H9 (cell line): ENCODE measurements at regions not wholly inside any gene's neighbourhood (a gene's known extent, or its start where the extent isn't known, plus 50 kb on each side); places are given as distances from the start of the nearest gene placed in this dataset.

ENCODE experiments used
- DNase-seq: peaks from one replicate; pipeline ENCODE4 v3.0.0-alpha.2; 2017
- H2AFZ ChIP-seq: one replicate; pipeline ENCODE4 v1.6.1; 2013; ENCODE audit warnings: mild to moderate bottlenecking, low read length, control low read depth, moderate library complexity
- H2AK5ac ChIP-seq: 2 replicates; pipeline ENCODE4 v1.6.1; 2013; ENCODE audit warnings: low read length, control low read depth, mixed read lengths; ENCODE audit not compliant: insufficient read length
- H2BK120ac ChIP-seq: one replicate; pipeline ENCODE4 v1.6.1; 2013; ENCODE audit warnings: low read depth, mild to moderate bottlenecking, low read length, control low read depth, inconsistent platforms; ENCODE audit not compliant: poor library complexity, severe bottlenecking
- H2BK12ac ChIP-seq: 2 replicates; pipeline ENCODE4 v1.6.1; 2013; ENCODE audit warnings: low read length, control low read depth, mixed read lengths, low read depth; ENCODE audit not compliant: insufficient read length
- H2BK15ac ChIP-seq: 2 replicates; pipeline ENCODE4 v1.6.1; 2013; ENCODE audit warnings: low read depth, low read length, control low read depth
- H2BK20ac ChIP-seq: one replicate; pipeline ENCODE4 v1.6.1; 2013; ENCODE audit warnings: low read depth, mild to moderate bottlenecking, low read length, control low read depth, inconsistent platforms; ENCODE audit not compliant: poor library complexity, severe bottlenecking
- H2BK5ac ChIP-seq: 2 replicates; pipeline ENCODE4 v1.6.1; 2013; ENCODE audit warnings: low read length, control low read depth, mixed read lengths; ENCODE audit not compliant: insufficient read length
- H3K14ac ChIP-seq: 2 replicates; pipeline ENCODE4 v1.6.1; 2013; ENCODE audit warnings: low read length, control low read depth; ENCODE audit not compliant: insufficient read depth
- H3K18ac ChIP-seq: 2 replicates; pipeline ENCODE4 v1.6.1; 2013; ENCODE audit warnings: low read depth, mild to moderate bottlenecking, mixed read lengths, low read length, control low read depth; ENCODE audit not compliant: insufficient read length
- H3K23ac ChIP-seq: 2 replicates; pipeline ENCODE4 v1.6.1; 2013; ENCODE audit warnings: low read length, control low read depth, mixed read lengths, low read depth; ENCODE audit not compliant: insufficient read length
- H3K23me2 ChIP-seq: 2 replicates; pipeline ENCODE4 v1.6.1; 2013; ENCODE audit warnings: low read depth, mild to moderate bottlenecking, mixed read lengths, low read length, control low read depth; ENCODE audit not compliant: insufficient read length, poor library complexity, severe bottlenecking
- H3K27ac ChIP-seq: 2 replicates; pipeline ENCODE4 v1.5.1; 2013; ENCODE audit warnings: low read length, control low read depth, mixed read lengths, low read depth; ENCODE audit not compliant: insufficient read length
- H3K27me3 ChIP-seq: 2 replicates; pipeline ENCODE4 v1.6.1; 2013; ENCODE audit warnings: low read length, control low read depth, inconsistent platforms; ENCODE audit not compliant: insufficient read depth
- H3K4ac ChIP-seq: 2 replicates; pipeline ENCODE4 v1.6.1; 2013; ENCODE audit warnings: low read depth, mild to moderate bottlenecking, control low read depth, inconsistent platforms, low read length, moderate library complexity
- H3K4me1 ChIP-seq: 2 replicates; pipeline ENCODE4 v1.6.1; 2013; ENCODE audit warnings: low read length, control low read depth, inconsistent platforms; ENCODE audit not compliant: insufficient read depth
- H3K4me2 ChIP-seq: 2 replicates; pipeline ENCODE4 v1.6.1; 2013; ENCODE audit warnings: low read length, control low read depth, mixed read lengths; ENCODE audit not compliant: insufficient read length, insufficient read depth
- H3K56ac ChIP-seq: 2 replicates; pipeline ENCODE4 v1.6.1; 2013; ENCODE audit warnings: low read depth, mild to moderate bottlenecking, mixed read lengths, low read length, control low read depth; ENCODE audit not compliant: insufficient read length
- H3K79me1 ChIP-seq: 2 replicates; pipeline ENCODE4 v1.6.1; 2013; ENCODE audit warnings: low read depth, mild to moderate bottlenecking, moderate library complexity, low read length, control low read depth, inconsistent platforms; ENCODE audit not compliant: insufficient read depth, poor library complexity, severe bottlenecking
- H3K79me2 ChIP-seq: 2 replicates; pipeline ENCODE4 v1.6.1; 2013; ENCODE audit warnings: low read length, control low read depth, inconsistent platforms; ENCODE audit not compliant: insufficient read depth
- H3K9ac ChIP-seq: 2 replicates; pipeline ENCODE4 v1.6.1; 2013; ENCODE audit warnings: low read length, control low read depth, mixed read lengths; ENCODE audit not compliant: insufficient read length; ENCODE audit errors: extremely low read depth
- H3K9me3 ChIP-seq: one replicate; pipeline ENCODE4 v1.6.1; 2013; ENCODE audit warnings: low read depth, low read length, inconsistent platforms; ENCODE audit not compliant: control insufficient read depth
- H3T11ph ChIP-seq: one replicate; pipeline ENCODE4 v1.6.1; 2013; ENCODE audit warnings: mild to moderate bottlenecking, low read length, control low read depth, inconsistent platforms
- H4K20me1 ChIP-seq: one replicate; pipeline ENCODE4 v1.6.1; 2013; ENCODE audit not compliant: control insufficient read depth, insufficient read length, insufficient read depth
- H4K5ac ChIP-seq: 2 replicates; pipeline ENCODE4 v1.6.1; 2013; ENCODE audit warnings: low read depth, mild to moderate bottlenecking, mixed read lengths, low read length, control low read depth; ENCODE audit not compliant: insufficient read length
- H4K8ac ChIP-seq: replicated peaks from 2 replicates; pipeline ENCODE4 v1.6.1; 2013; ENCODE audit warnings: low read length, control low read depth, mixed read lengths, low read depth; ENCODE audit not compliant: insufficient read length
- H4K91ac ChIP-seq: 2 replicates; pipeline ENCODE4 v1.6.1; 2013; ENCODE audit warnings: low read depth, mild to moderate bottlenecking, moderate library complexity, mixed read lengths, low read length, control low read depth; ENCODE audit not compliant: insufficient read length
- H3K27ac Mint-ChIP-seq, 3 experiments: 2 replicates in 2 of 3; 3 replicates in 1 of 3; pipeline ENCODE4 v1.8.0; 2020 to 2021; ENCODE audit warnings: mixed read lengths in 3 of 3, mild to moderate bottlenecking in 1 of 3, moderate library complexity in 1 of 3
- H3K27me3 Mint-ChIP-seq: 2 replicates; pipeline ENCODE4 v1.8.0; 2021; ENCODE audit warnings: low read depth, mild to moderate bottlenecking, moderate library complexity, mixed read lengths
- H3K36me3 Mint-ChIP-seq, 3 experiments: 2 replicates in 2 of 3; 3 replicates in 1 of 3; pipeline ENCODE4 v1.8.0; 2020 to 2021; ENCODE audit warnings: low read depth in 3 of 3, mixed read lengths in 3 of 3; ENCODE audit not compliant: insufficient read depth in 1 of 3
- H3K4me1 Mint-ChIP-seq, 2 experiments: 2 replicates each; pipeline ENCODE4 v1.8.0; 2020; ENCODE audit warnings: mixed read lengths in 2 of 2
- H3K4me3 Mint-ChIP-seq, 2 experiments: 2 replicates in 1 of 2; 3 replicates in 1 of 2; pipeline ENCODE4 v1.8.0; 2020 to 2021; ENCODE audit warnings: mild to moderate bottlenecking in 2 of 2, mixed read lengths in 2 of 2, moderate library complexity in 1 of 2
- H3K9me3 Mint-ChIP-seq, 2 experiments: 2 replicates in 1 of 2; 3 replicates in 1 of 2; pipeline ENCODE4 v1.8.0; 2020; ENCODE audit warnings: mild to moderate bottlenecking in 2 of 2, mixed read lengths in 2 of 2, moderate library complexity in 1 of 2
- WGBS: extraction: QIAGEN DNeasy Blood & Tissue Kit; methylation state at CpG from one replicate; pipeline ENCODE4 v1.1.7; 2013; ENCODE audit warnings: missing lambda C conversion rate, low lambda C conversion rate, mixed read lengths; ENCODE audit not compliant: insufficient read length; ENCODE audit errors: extremely low coverage; 5-methylcytosine and 5-hydroxymethylcytosine counted together
- TF ChIP-seq, protein P1 (sequence below): fragments of 200-600 bp; sonication (generic); conservative IDR thresholded peaks from 3 replicates; pipeline ENCODE4 v1.8.0; 2021; ENCODE audit warnings: antibody characterized with exemption, mild to moderate bottlenecking

- H2BK15ac ChIP-seq, result no peak overlapping the region
- H2BK120ac ChIP-seq, result no peak overlapping the region
- H2BK20ac ChIP-seq, result no peak overlapping the region
- no peak overlapping the region for H2AK5ac ChIP-seq
- no peak overlapping the region for H2BK12ac ChIP-seq
- no peak overlapping the region for H3T11ph ChIP-seq
- Mint-ChIP-seq H3K27ac (no peak overlapping the region), H3K36me3 (peaks cover 14 to 46% (median 29%) of the 10 kb centered on the region in 3 experiments), H3K4me3 (no peak overlapping the region), H3K4me1 (no peaks in the 10 kb centered on the region), H3K9me3 (peaks cover 50 to 65% of the 10 kb centered on the region in 2 experiments), H3K27me3 (peaks cover 4% of the 10 kb centered on the region)
- WGBS, result no CpG with 5 or more reads among the region's 1 CpG
- H4K91ac ChIP-seq, result no peak overlapping the region
- TF ChIP-seq, protein P1, sequence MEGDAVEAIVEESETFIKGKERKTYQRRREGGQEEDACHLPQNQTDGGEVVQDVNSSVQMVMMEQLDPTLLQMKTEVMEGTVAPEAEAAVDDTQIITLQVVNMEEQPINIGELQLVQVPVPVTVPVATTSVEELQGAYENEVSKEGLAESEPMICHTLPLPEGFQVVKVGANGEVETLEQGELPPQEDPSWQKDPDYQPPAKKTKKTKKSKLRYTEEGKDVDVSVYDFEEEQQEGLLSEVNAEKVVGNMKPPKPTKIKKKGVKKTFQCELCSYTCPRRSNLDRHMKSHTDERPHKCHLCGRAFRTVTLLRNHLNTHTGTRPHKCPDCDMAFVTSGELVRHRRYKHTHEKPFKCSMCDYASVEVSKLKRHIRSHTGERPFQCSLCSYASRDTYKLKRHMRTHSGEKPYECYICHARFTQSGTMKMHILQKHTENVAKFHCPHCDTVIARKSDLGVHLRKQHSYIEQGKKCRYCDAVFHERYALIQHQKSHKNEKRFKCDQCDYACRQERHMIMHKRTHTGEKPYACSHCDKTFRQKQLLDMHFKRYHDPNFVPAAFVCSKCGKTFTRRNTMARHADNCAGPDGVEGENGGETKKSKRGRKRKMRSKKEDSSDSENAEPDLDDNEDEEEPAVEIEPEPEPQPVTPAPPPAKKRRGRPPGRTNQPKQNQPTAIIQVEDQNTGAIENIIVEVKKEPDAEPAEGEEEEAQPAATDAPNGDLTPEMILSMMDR, result no peak
- H2AFZ ChIP-seq, result no peak overlapping the region
- no peaks in the 10 kb centered on the region for H3K23me2 ChIP-seq
- H3K9me3 ChIP-seq, result peaks cover 10% of the 10 kb centered on the region
- H3K79me1 ChIP-seq, result no peaks in the 10 kb centered on the region
- H3K27ac ChIP-seq, result no peak overlapping the region
- H3K4ac ChIP-seq, result no peak overlapping the region
- no peak for DNase-seq
- no peak overlapping the region for H3K9ac ChIP-seq
- H3K56ac ChIP-seq, result no peak overlapping the region
- H3K4me2 ChIP-seq, result no peak overlapping the region
- no peaks in the 10 kb centered on the region for H3K79me2 ChIP-seq
- H4K20me1 ChIP-seq, result no peaks in the 10 kb centered on the region
- H3K18ac ChIP-seq, result no peak overlapping the region
- no peaks in the 10 kb centered on the region for H3K4me1 ChIP-seq
- no peak overlapping the region for H2BK5ac ChIP-seq
- H3K14ac ChIP-seq, result no peak overlapping the region
- H4K5ac ChIP-seq, result no peak overlapping the region
- no peak overlapping the region for H3K23ac ChIP-seq
- no peak overlapping the region for H4K8ac ChIP-seq
- no peaks in the 10 kb centered on the region for H3K27me3 ChIP-seq
Observed at GRCh38 chr4:170214101-170214500, 124.3 kb upstream of the AADAT start.
